ENCODE measurements at regions not wholly inside any gene's neighbourhood (a gene's known extent, or its start where the extent isn't known, plus 50 kb on each side); places are given as distances from the start of the nearest gene placed in this dataset.

DNA sequence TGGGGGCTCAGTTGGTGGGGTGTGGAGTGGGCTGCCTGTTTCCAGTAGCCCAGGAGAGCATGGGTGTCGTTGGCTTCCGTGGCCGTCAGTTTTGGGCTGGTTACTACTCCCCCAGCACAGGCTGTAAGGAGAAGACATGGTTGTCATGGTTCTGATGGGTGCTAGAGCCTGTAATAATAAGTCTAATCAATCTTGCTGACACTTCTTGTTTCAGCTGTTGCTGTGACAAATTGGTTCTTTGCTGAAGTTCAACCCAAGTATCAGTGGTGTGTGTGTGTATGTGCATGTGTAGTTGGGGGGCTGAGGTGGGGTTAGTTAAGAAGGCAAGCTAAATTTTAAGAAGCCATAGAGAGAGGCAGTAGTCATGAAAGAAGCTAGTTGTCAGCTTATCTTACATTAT, 61.3 kb upstream of the DBX1 start:
- no peak overlapping the region for H3K9ac ChIP-seq (ENCODE audit: low read depth, low read length, poor library complexity)
- no peak overlapping the region for H2BK15ac ChIP-seq (ENCODE audit: low read length)
- H3K4me3 ChIP-seq (ENCODE audit: low read length in 2 of 2), result no peak overlapping the region
- no peak overlapping the region for H2BK120ac ChIP-seq (ENCODE audit: low read depth, low read length)
- H2BK12ac ChIP-seq (ENCODE audit: low read length), result no peak overlapping the region
- no peak overlapping the region for H2AFZ ChIP-seq (ENCODE audit: low read length)
- H3K4ac ChIP-seq (ENCODE audit: low read length), result no peak overlapping the region
- H3K4me1 ChIP-seq (ENCODE audit: control insufficient read depth in 2 of 2, insufficient read depth in 1 of 2, low read depth in 1 of 2, low read length in 2 of 2), result peaks cover 0 to 2% of the 10 kb centered on the region in 2 donors
- no peak overlapping the region for H3K27ac ChIP-seq (replicated peaks; ENCODE audit: low read length)
- no peaks in the 10 kb centered on the region for H3K36me3 ChIP-seq (replicated peaks in 1 of 2; ENCODE audit: control insufficient read depth in 2 of 2, insufficient read depth in 2 of 2, low read length in 2 of 2)
- no peak overlapping the region for H4K8ac ChIP-seq (ENCODE audit: low read depth, low read length)
- no peak overlapping the region for H2BK5ac ChIP-seq (ENCODE audit: low read length)
- H3K18ac ChIP-seq (ENCODE audit: low read length), result no peak overlapping the region
- H3K79me1 ChIP-seq (ENCODE audit: low read depth, low read length), result no peaks in the 10 kb centered on the region
- no peak overlapping the region for H3K14ac ChIP-seq (ENCODE audit: low read length)
- H3K4me2 ChIP-seq (ENCODE audit: insufficient read depth, low read length, poor library complexity, severe bottlenecking), result no peak overlapping the region
- no peak overlapping the region for H4K91ac ChIP-seq (ENCODE audit: low read depth, low read length, poor library complexity)
- no peak overlapping the region for H3K23ac ChIP-seq (ENCODE audit: low read depth, low read length, poor library complexity)
- WGBS, 2 donors (ENCODE audit: extremely low coverage in 2 of 2, insufficient read length in 2 of 2, insufficient replicate concordance in 1 of 2), result no CpG with 5 or more reads among the region's 3 CpGs
- no peak overlapping the region for H2AK5ac ChIP-seq (ENCODE audit: low read depth, low read length)
- DNase-seq (ENCODE audit: low spot score), result no peak
- H3K27me3 ChIP-seq (ENCODE audit: control insufficient read depth in 3 of 3, insufficient read depth in 3 of 3, low read depth in 1 of 3, low read length in 3 of 3), result peaks cover 0 to 23% (median 0%) of the 10 kb centered on the region in 3 experiments
- H3K9me3 ChIP-seq (replicated peaks in 1 of 2; ENCODE audit: control insufficient read depth in 2 of 2, insufficient read depth in 1 of 2, low read depth in 1 of 2, low read length in 2 of 2), result no peaks in the 10 kb centered on the region

GRCh38 chr11:20213790-20214189, 53.5 kb upstream of the DBX1 start:
- no peaks in the 10 kb centered on the region for H3K9me3 ChIP-seq (replicated peaks in 1 of 2; ENCODE audit: control insufficient read depth in 2 of 2, insufficient read depth in 1 of 2, low read depth in 1 of 2, low read length in 2 of 2)
- peaks cover 2 to 11% of the 10 kb centered on the region in 2 donors for H3K4me1 ChIP-seq (ENCODE audit: control insufficient read depth in 2 of 2, insufficient read depth in 1 of 2, low read depth in 1 of 2, low read length in 2 of 2)
- H2BK15ac ChIP-seq (ENCODE audit: low read length), result no peak overlapping the region
- no peak overlapping the region for H3K18ac ChIP-seq (ENCODE audit: low read length)
- H4K8ac ChIP-seq (ENCODE audit: low read depth, low read length), result no peak overlapping the region
- H3K4ac ChIP-seq (ENCODE audit: low read length), result no peak overlapping the region
- H4K91ac ChIP-seq (ENCODE audit: low read depth, low read length, poor library complexity), result no peak overlapping the region
- no peak overlapping the region for H3K9ac ChIP-seq (ENCODE audit: low read depth, low read length, poor library complexity)
- peaks cover 0 to 69% (median 0%) of the 10 kb centered on the region in 3 experiments for H3K27me3 ChIP-seq (ENCODE audit: control insufficient read depth in 3 of 3, insufficient read depth in 3 of 3, low read depth in 1 of 3, low read length in 3 of 3)
- no peak overlapping the region for H2BK120ac ChIP-seq (ENCODE audit: low read depth, low read length)
- no CpG with 5 or more reads among the region's 1 CpG for whole genome bisulfite sequencing, 2 donors (ENCODE audit: extremely low coverage in 2 of 2, insufficient read length in 2 of 2, insufficient replicate concordance in 1 of 2)
- no peak overlapping the region for H3K4me3 ChIP-seq (ENCODE audit: low read length in 2 of 2)
- no peak overlapping the region for H3K27ac ChIP-seq (replicated peaks; ENCODE audit: low read length)
- no peak overlapping the region for H2AK5ac ChIP-seq (ENCODE audit: low read depth, low read length)
- H3K23ac ChIP-seq (ENCODE audit: low read depth, low read length, poor library complexity), result no peak overlapping the region
- H3K14ac ChIP-seq (ENCODE audit: low read length), result no peak overlapping the region
- no peak overlapping the region for H3K4me2 ChIP-seq (ENCODE audit: insufficient read depth, low read length, poor library complexity, severe bottlenecking)
- H3K79me1 ChIP-seq (ENCODE audit: low read depth, low read length), result no peaks in the 10 kb centered on the region
- no peak for DNase-seq (ENCODE audit: low spot score)
- no peak overlapping the region for H2AFZ ChIP-seq (ENCODE audit: low read length)
- no peak overlapping the region for H2BK12ac ChIP-seq (ENCODE audit: low read length)
- no peaks in the 10 kb centered on the region for H3K36me3 ChIP-seq (replicated peaks in 1 of 2; ENCODE audit: control insufficient read depth in 2 of 2, insufficient read depth in 2 of 2, low read length in 2 of 2)
- H2BK5ac ChIP-seq (ENCODE audit: low read length), result no peak overlapping the region

DNA sequence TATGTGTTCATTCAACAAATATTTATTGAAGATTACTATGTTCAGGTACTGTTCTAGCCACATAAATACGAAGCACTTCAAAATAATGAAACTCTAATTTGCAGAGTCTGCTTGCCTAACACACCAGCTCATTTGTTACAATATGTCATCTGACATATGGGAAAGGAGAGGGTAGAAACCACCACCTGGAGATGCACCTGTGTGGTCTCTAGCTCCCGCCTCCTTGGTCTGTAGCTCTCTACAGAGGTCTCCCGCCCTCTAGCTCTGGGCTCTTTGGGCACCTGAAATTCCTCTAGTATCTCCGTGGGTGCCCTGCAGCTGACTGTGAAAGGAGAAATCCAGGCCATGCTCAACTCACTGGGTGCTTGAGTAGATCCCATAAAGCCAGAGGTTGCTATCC, 51.4 kb upstream of the DBX1 start:
- WGBS, 2 donors (ENCODE audit: extremely low coverage in 2 of 2, insufficient read length in 2 of 2, insufficient replicate concordance in 1 of 2), result no CpG with 5 or more reads among the region's 4 CpGs
- H3K36me3 ChIP-seq (replicated peaks in 1 of 2; ENCODE audit: control insufficient read depth in 2 of 2, insufficient read depth in 2 of 2, low read length in 2 of 2), result no peaks in the 10 kb centered on the region

More for the DNA sequence above, 51.4 kb upstream of the DBX1 start:
- DNase-seq (ENCODE audit: low spot score), result no peak
- Histone ChIP-seq H2AK5ac (ENCODE audit: low read depth, low read length) (no peak overlapping the region), H2BK5ac (ENCODE audit: low read length) (no peak overlapping the region), H3K14ac (ENCODE audit: low read length) (no peak overlapping the region), H3K18ac (ENCODE audit: low read length) (no peak overlapping the region), H4K8ac (ENCODE audit: low read depth, low read length) (no peak overlapping the region), H3K4me2 (ENCODE audit: insufficient read depth, low read length, poor library complexity, severe bottlenecking) (no peak overlapping the region), H3K4me1 (ENCODE audit: control insufficient read depth in 2 of 2, insufficient read depth in 1 of 2, low read depth in 1 of 2, low read length in 2 of 2) (peaks cover 5 to 26% of the 10 kb centered on the region in 2 donors), H3K27me3 (ENCODE audit: control insufficient read depth in 3 of 3, insufficient read depth in 3 of 3, low read depth in 1 of 3, low read length in 3 of 3) (peaks cover 0 to 83% (median 0%) of the 10 kb centered on the region in 3 experiments), H4K91ac (ENCODE audit: low read depth, low read length, poor library complexity) (no peak overlapping the region), H3K27ac (replicated peaks; ENCODE audit: low read length) (no peak overlapping the region), H3K4ac (ENCODE audit: low read length) (no peak overlapping the region), H3K4me3 (ENCODE audit: low read length in 2 of 2) (no peak overlapping the region), H3K79me1 (ENCODE audit: low read depth, low read length) (no peaks in the 10 kb centered on the region), H2BK120ac (ENCODE audit: low read depth, low read length) (no peak overlapping the region), H3K9me3 (replicated peaks in 1 of 2; ENCODE audit: control insufficient read depth in 2 of 2, insufficient read depth in 1 of 2, low read depth in 1 of 2, low read length in 2 of 2) (no peaks in the 10 kb centered on the region), H3K23ac (ENCODE audit: low read depth, low read length, poor library complexity) (no peak overlapping the region), H2AFZ (ENCODE audit: low read length) (no peak overlapping the region), H2BK12ac (ENCODE audit: low read length) (no peak overlapping the region), H3K9ac (ENCODE audit: low read depth, low read length, poor library complexity) (no peak overlapping the region), H2BK15ac (ENCODE audit: low read length) (no peak overlapping the region)

All from neuronal stem cell (in vitro differentiated cells).